ENCODE measurements at regions not wholly inside any gene's neighbourhood (a gene's known extent, or its start where the extent isn't known, plus 50 kb on each side); places are given as distances from the start of the nearest gene placed in this dataset.

- DNase-seq (ENCODE audit: low spot score), result no peak
- TF ChIP-seq ZBTB33 (IDR thresholded peaks at IDR 0.05) (no peak), FOXA2 (IDR thresholded peaks at IDR 0.05) (no peak), YY1 (IDR thresholded peaks at IDR 0.05) (no peak), JUND (IDR thresholded peaks at IDR 0.05) (no peak)
Observed at GRCh38 chr12:70989232-70989631, 68.7 kb upstream of the PTPRR start.

GRCh38 chr12:70985850-70986249 lies 65.3 kb upstream of the PTPRR start:
- 43% methylated on average over 1 of the region's 1 CpG for WGBS
- Histone ChIP-seq H3K27me3 (ENCODE audit: control insufficient read depth in 4 of 4, insufficient read depth in 4 of 4, low read length in 3 of 4) (no peaks in the 10 kb centered on the region), H3K27ac (ENCODE audit: low read depth in 1 of 2, low read length in 2 of 2) (no peak overlapping the region), H3K9me3 (ENCODE audit: control insufficient read depth in 4 of 4, low read length in 3 of 4) (no peaks in the 10 kb centered on the region), H3K4me3 (ENCODE audit: low read depth in 1 of 3, low read length in 3 of 3) (no peak overlapping the region), H3K4me1 (ENCODE audit: control insufficient read depth in 4 of 4, insufficient read depth in 4 of 4, low read length in 3 of 4) (no peaks in the 10 kb centered on the region), H3K36me3 (ENCODE audit: control insufficient read depth in 4 of 4, insufficient read depth in 3 of 4, low read depth in 1 of 4, low read length in 3 of 4) (no peaks in the 10 kb centered on the region), H3K9ac (ENCODE audit: low read depth in 1 of 2, low read length in 2 of 2) (no peak overlapping the region)
- no peak for DNase-seq (ENCODE audit: low spot score)
- TF ChIP-seq ZBTB33 (IDR thresholded peaks at IDR 0.05) (no peak), ATF3 (IDR thresholded peaks at IDR 0.05) (no peak), TAF1 (conservative IDR thresholded peaks at IDR 0.05) (no peak), GABPA (IDR thresholded peaks at IDR 0.05 in 1 of 2, conservative IDR thresholded peaks at IDR 0.05 in 1 of 2) (no peak), RXRA (IDR thresholded peaks at IDR 0.05) (no peak), MAX (IDR thresholded peaks at IDR 0.05) (no peak), REST (IDR thresholded peaks at IDR 0.05) (no peak)

More at GRCh38 chr12:70989232-70989631, 68.7 kb upstream of the PTPRR start:
- Histone ChIP-seq H3K4me1 (ENCODE audit: control insufficient read depth in 4 of 4, insufficient read depth in 4 of 4, low read length in 3 of 4) (no peaks in the 10 kb centered on the region), H3K4me3 (ENCODE audit: low read depth in 1 of 3, low read length in 3 of 3) (no peak overlapping the region), H3K27ac (ENCODE audit: low read depth in 1 of 2, low read length in 2 of 2) (no peak overlapping the region), H3K9ac (ENCODE audit: low read depth in 1 of 2, low read length in 2 of 2) (no peak overlapping the region), H3K27me3 (ENCODE audit: control insufficient read depth in 4 of 4, insufficient read depth in 4 of 4, low read length in 3 of 4) (no peaks in the 10 kb centered on the region), H3K9me3 (ENCODE audit: control insufficient read depth in 4 of 4, low read length in 3 of 4) (no peaks in the 10 kb centered on the region), H3K36me3 (ENCODE audit: control insufficient read depth in 4 of 4, insufficient read depth in 3 of 4, low read depth in 1 of 4, low read length in 3 of 4) (no peaks in the 10 kb centered on the region)
- 60% methylated on average over 2 of the region's 2 CpGs for WGBS
